Thoracic aorta (tissue), 2 donors: ENCODE measurements at regions not wholly inside any gene's neighbourhood (a gene's known extent, or its start where the extent isn't known, plus 50 kb on each side); places are given as distances from the start of the nearest gene placed in this dataset.

ENCODE experiments used
- ATAC-seq: fragments of 150-250 bp; one replicate; pipeline ENCODE4 v1.8.0; 2017; ENCODE audit warnings: low read depth; ENCODE audit not compliant: insufficient number of reproducible peaks, low FRiP score
- DNase-seq: peaks from one replicate; pipeline ENCODE4 v3.0.0-alpha.2; 2020; ENCODE audit warnings: low spot score
- H3K27ac ChIP-seq, 2 donors: fragments of 200-600 bp; sonication (generic); 1 replicate in 1 of 2; 2 replicates in 1 of 2; pipeline ENCODE4 v1.5.1; 2016; ENCODE audit warnings: mild to moderate bottlenecking in 2 of 2, moderate library complexity in 2 of 2
- H3K27me3 ChIP-seq: fragments of 200-600 bp; sonication (generic); replicated peaks from 2 replicates; pipeline ENCODE4 v1.6.0; 2016; ENCODE audit warnings: mild to moderate bottlenecking; ENCODE audit not compliant: insufficient read depth
- H3K36me3 ChIP-seq: fragments of 200-600 bp; sonication (generic); one replicate; pipeline ENCODE4 v1.5.1; 2016
- H3K4me1 ChIP-seq, 2 donors: fragments of 200-600 bp; sonication (generic); 1 replicate in 1 of 2; 2 replicates in 1 of 2; pipeline versions ENCODE4 v1.5.1 to v1.6.0; 2016; ENCODE audit warnings: low read depth in 2 of 2, mild to moderate bottlenecking in 1 of 2; ENCODE audit not compliant: control insufficient read depth in 1 of 2
- H3K4me3 ChIP-seq: fragments of 200-600 bp; sonication (generic); 2 replicates; pipeline ENCODE4 v1.5.1; 2016; ENCODE audit warnings: mild to moderate bottlenecking
- H3K9me3 ChIP-seq: fragments of 200-600 bp; sonication (generic); 2 replicates; pipeline ENCODE4 v1.5.1; 2016
- TF ChIP-seq, protein P1 (sequence below): fragments of 200-600 bp; sonication (generic); IDR thresholded peaks from one replicate; pipeline ENCODE4 v1.5.1; 2019; ENCODE audit warnings: antibody characterized with exemption

DNA sequence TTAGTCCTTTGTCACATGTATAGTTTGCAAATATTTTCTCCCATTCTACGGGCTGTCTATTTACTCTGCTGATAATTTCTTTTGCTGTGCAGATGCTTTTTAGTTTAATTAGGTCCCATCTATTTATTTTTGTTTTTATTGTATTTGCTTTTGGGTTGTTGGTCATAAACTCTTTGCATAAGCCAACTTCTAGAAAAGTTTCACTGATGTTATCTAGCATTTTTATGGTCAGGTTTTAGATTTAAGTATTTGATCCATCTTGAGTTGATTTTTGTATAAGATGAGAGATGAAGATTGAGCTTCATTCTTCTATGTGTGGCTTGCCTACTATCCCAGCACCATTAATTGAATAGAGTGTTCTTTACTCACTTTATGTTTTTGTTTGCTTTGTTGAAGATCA lies 1008.4 kb upstream of the ATXN7L3B start:
- DNase-seq (no peak), ATAC-seq (no peak)
- Histone ChIP-seq H3K27me3 (no peaks in the 10 kb centered on the region), H3K27ac (no peak overlapping the region), H3K4me1 (no peaks in the 10 kb centered on the region), H3K4me3 (no peak overlapping the region), H3K9me3 (no peaks in the 10 kb centered on the region), H3K36me3 (no peaks in the 10 kb centered on the region)
- TF ChIP-seq, protein P1, sequence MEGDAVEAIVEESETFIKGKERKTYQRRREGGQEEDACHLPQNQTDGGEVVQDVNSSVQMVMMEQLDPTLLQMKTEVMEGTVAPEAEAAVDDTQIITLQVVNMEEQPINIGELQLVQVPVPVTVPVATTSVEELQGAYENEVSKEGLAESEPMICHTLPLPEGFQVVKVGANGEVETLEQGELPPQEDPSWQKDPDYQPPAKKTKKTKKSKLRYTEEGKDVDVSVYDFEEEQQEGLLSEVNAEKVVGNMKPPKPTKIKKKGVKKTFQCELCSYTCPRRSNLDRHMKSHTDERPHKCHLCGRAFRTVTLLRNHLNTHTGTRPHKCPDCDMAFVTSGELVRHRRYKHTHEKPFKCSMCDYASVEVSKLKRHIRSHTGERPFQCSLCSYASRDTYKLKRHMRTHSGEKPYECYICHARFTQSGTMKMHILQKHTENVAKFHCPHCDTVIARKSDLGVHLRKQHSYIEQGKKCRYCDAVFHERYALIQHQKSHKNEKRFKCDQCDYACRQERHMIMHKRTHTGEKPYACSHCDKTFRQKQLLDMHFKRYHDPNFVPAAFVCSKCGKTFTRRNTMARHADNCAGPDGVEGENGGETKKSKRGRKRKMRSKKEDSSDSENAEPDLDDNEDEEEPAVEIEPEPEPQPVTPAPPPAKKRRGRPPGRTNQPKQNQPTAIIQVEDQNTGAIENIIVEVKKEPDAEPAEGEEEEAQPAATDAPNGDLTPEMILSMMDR: no peak

DNA sequence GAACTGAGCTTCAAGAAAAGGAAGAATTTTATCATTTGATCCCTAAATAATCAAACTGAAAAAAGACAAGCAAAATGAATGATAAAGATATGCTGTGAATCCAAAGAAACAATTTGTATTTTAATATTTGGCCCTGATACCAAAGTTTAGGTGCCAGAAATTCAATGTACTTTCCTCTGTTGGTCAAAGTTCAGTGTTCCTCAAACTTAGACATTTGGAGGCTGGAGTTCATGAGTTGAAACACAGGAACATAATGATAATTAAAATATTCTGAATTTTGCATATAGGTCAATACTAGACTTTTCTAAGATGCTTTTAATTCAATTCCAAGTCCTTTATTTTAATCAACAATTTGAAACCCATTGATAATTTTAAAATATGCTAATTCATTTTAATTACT lies 1007.7 kb upstream of the ATXN7L3B start:
- TF ChIP-seq, protein P1: no peak
- no peaks in the 10 kb centered on the region for H3K27me3 ChIP-seq

GRCh38 chr12:73531752-73532151 lies 1005.9 kb upstream of the ATXN7L3B start:
- ATAC-seq (no peak), DNase-seq (no peak)
- H3K4me1 ChIP-seq: no peaks in the 10 kb centered on the region
- TF ChIP-seq, protein P1: no peak
- no peaks in the 10 kb centered on the region for H3K27me3 ChIP-seq
- H3K4me3 ChIP-seq: no peak overlapping the region
- no peaks in the 10 kb centered on the region for H3K9me3 ChIP-seq
- H3K27ac ChIP-seq: no peak overlapping the region
- no peaks in the 10 kb centered on the region for H3K36me3 ChIP-seq

More for the DNA sequence above, 1007.7 kb upstream of the ATXN7L3B start:
- ATAC-seq (no peak), DNase-seq (no peak)
- no peaks in the 10 kb centered on the region for H3K4me1 ChIP-seq
- H3K4me3 ChIP-seq: no peak overlapping the region
- H3K27ac ChIP-seq: no peak overlapping the region
- no peaks in the 10 kb centered on the region for H3K36me3 ChIP-seq
- no peaks in the 10 kb centered on the region for H3K9me3 ChIP-seq

DNA sequence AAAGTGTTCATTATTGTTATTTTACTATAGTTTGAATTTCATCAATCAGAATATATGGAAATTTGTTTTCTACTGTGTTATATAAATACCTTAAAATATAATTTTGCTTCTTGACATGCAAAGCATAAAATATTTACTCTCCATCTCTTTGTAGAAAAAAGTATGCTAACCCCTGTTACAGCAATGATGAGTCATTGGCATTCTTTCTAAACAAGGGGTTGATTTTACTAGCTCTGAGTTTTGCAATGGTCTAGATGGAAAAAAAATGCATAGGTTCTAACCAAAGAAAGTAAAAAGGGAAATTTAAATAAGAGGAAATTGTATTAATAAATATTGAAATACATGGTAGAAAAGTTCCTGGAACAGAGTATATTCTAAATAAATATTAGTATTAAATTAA lies 990.2 kb upstream of the ATXN7L3B start:
- H3K36me3 ChIP-seq: no peaks in the 10 kb centered on the region
- no peaks in the 10 kb centered on the region for H3K27me3 ChIP-seq
- H3K9me3 ChIP-seq: no peaks in the 10 kb centered on the region
- H3K4me3 ChIP-seq: no peak overlapping the region
- DNase-seq (no peak), ATAC-seq (no peak)
- no peaks in the 10 kb centered on the region for H3K4me1 ChIP-seq
- no peak overlapping the region for H3K27ac ChIP-seq
- TF ChIP-seq, protein P1: no peak

GRCh38 chr12:73585136-73585535 lies 952.5 kb upstream of the ATXN7L3B start:
- DNase-seq: no peak
- Histone ChIP-seq H3K9me3 (no peaks in the 10 kb centered on the region), H3K4me3 (no peak overlapping the region), H3K27me3 (no peaks in the 10 kb centered on the region), H3K4me1 (no peaks in the 10 kb centered on the region), H3K27ac (no peak overlapping the region), H3K36me3 (no peaks in the 10 kb centered on the region)
- TF ChIP-seq, protein P1: no peak
- no peak for ATAC-seq
